ENCODE measurements at regions not wholly inside any gene's neighbourhood (a gene's known extent, or its start where the extent isn't known, plus 50 kb on each side); places are given as distances from the start of the nearest gene placed in this dataset.

DNA sequence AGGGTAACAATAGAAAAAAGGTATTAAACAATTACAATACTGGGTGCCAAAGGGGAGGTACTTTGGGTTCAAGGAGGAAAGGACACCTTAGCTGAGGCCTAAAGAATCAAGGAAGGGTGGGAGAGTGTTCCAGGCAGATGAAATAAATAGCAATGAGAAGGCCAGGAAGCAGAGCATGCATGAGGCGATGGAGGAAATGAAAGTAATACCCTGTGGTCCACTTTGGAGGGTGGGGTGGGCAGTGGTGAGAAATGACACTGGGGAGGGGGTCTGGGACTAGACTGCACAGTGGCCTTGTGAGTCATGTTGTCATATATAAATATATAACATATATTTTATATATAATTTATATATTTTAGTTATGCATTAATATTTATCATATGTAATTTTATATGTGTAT lies 55.9 kb downstream of the BHLHE40 start:
- no peaks in the 10 kb centered on the region for H3K4me1 ChIP-seq
- intact Hi-C loops (cut with DNase I): no loop called here
- no peaks in the 10 kb centered on the region for H3K36me3 ChIP-seq
- TF ChIP-seq POLR2AphosphoS5 (IDR thresholded peaks at IDR 0.05; ENCODE audit: insufficient read depth in 1 of 2, low read depth in 1 of 2) (no peak), POLR2A (IDR thresholded peaks at IDR 0.05) (no peak)
- TF ChIP-seq, protein P1, sequence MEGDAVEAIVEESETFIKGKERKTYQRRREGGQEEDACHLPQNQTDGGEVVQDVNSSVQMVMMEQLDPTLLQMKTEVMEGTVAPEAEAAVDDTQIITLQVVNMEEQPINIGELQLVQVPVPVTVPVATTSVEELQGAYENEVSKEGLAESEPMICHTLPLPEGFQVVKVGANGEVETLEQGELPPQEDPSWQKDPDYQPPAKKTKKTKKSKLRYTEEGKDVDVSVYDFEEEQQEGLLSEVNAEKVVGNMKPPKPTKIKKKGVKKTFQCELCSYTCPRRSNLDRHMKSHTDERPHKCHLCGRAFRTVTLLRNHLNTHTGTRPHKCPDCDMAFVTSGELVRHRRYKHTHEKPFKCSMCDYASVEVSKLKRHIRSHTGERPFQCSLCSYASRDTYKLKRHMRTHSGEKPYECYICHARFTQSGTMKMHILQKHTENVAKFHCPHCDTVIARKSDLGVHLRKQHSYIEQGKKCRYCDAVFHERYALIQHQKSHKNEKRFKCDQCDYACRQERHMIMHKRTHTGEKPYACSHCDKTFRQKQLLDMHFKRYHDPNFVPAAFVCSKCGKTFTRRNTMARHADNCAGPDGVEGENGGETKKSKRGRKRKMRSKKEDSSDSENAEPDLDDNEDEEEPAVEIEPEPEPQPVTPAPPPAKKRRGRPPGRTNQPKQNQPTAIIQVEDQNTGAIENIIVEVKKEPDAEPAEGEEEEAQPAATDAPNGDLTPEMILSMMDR (IDR thresholded peaks at IDR 0.05): no peak
- no peak overlapping the region for H3K4me3 ChIP-seq
- H3K27ac ChIP-seq: no peak overlapping the region
- H3K9me3 ChIP-seq: no peaks in the 10 kb centered on the region
- DNase-seq (ENCODE audit: extremely low spot score in 2 of 2): no peak
- no peaks in the 10 kb centered on the region for H3K27me3 ChIP-seq

DNA sequence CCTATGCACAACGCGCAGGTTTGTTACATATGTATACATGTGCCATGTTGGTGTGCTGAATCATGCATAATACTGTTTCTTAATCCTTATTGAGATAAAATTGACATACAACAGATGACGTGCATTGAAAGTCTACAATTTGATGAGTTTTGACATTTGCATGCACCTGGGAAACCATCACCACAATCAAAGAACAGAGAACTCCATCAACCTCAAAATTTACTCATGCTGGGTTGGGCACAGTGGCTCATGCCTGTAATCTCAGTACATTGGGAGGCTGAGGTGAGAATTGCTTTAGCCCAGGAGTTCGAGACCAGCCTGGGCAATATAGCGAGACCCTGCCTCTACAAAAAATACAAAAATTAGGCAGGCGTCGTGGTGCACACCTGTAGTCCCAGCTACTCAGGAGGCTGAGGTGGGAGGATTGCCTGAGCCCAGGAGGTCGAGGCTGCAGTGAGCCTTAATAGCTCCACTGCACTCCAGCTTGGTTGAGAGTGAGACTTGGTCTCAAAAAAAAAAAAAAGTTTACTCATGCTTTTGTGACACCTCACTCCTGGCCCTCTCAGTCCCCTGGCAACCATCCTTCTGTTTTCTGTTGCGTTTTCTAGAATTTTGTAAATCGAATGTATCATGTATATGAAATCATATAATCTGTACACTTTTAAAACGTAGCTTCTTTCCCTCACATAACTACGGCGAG lies 56.6 kb downstream of the BHLHE40 start:
- Histone ChIP-seq H3K4me3 (no peak overlapping the region), H3K27me3 (no peaks in the 10 kb centered on the region), H3K36me3 (no peaks in the 10 kb centered on the region), H3K9me3 (no peaks in the 10 kb centered on the region), H3K4me1 (no peaks in the 10 kb centered on the region), H3K27ac (no peak overlapping the region)
- TF ChIP-seq POLR2AphosphoS5 (IDR thresholded peaks at IDR 0.05; ENCODE audit: insufficient read depth in 1 of 2, low read depth in 1 of 2) (no peak), POLR2A (IDR thresholded peaks at IDR 0.05) (no peak)
- TF ChIP-seq, protein P1 (IDR thresholded peaks at IDR 0.05): no peak
- no peak for DNase-seq (ENCODE audit: extremely low spot score in 2 of 2)
- intact Hi-C loops (cut with DNase I): no loop called here

DNA sequence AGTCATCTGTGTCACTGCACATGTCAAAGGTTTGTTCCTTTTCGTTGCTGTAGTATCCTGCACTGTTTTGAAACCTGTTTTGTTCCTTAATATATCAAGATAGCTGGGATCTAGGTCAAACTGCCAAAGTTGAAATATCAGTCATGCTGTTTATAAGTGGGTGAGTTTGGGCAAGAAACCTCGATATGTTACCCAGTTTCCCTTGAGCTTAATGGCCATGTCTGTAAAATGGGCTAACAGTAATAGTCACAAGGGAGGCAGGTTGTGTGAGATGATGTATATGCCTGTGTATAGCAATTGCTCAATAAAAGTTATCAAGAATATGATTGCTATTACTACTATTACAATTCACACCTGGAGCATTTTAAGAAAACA lies 57.1 kb downstream of the BHLHE40 start:
- H3K4me3 ChIP-seq: no peak overlapping the region
- no peaks in the 10 kb centered on the region for H3K4me1 ChIP-seq
- TF ChIP-seq POLR2AphosphoS5 (IDR thresholded peaks at IDR 0.05; ENCODE audit: insufficient read depth in 1 of 2, low read depth in 1 of 2) (no peak), POLR2A (IDR thresholded peaks at IDR 0.05) (no peak)
- TF ChIP-seq, protein P1 (IDR thresholded peaks at IDR 0.05): no peak
- intact Hi-C loops (cut with DNase I): no loop called here
- H3K27ac ChIP-seq: no peak overlapping the region
- DNase-seq (ENCODE audit: extremely low spot score in 2 of 2): no peak
- H3K36me3 ChIP-seq: no peaks in the 10 kb centered on the region
- no peaks in the 10 kb centered on the region for H3K27me3 ChIP-seq
- H3K9me3 ChIP-seq: no peaks in the 10 kb centered on the region

DNA sequence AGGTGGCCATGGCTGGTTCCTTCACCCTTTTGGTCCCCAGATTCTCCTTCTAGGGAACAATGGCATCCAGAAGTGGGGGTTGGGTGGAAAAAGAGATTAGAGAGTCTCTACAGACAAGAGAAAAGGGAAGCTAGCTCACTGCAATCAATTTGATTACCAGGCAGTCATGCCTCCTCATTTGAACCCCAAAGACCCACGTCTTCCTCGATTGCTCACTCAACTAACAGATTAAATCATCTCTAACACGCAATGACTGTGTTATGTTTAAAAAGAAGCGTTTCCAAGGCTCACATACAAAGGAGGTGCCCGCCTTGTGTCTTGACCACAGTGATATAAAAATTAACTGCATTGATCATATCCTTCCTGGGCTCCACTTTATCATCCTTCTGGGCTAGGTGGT lies 57.6 kb downstream of the BHLHE40 start:
- H3K27me3 ChIP-seq: no peaks in the 10 kb centered on the region
- H3K36me3 ChIP-seq: no peaks in the 10 kb centered on the region
- H3K9me3 ChIP-seq: no peaks in the 10 kb centered on the region
- no peak for DNase-seq (ENCODE audit: extremely low spot score in 2 of 2)
- no peak for TF ChIP-seq POLR2A (IDR thresholded peaks at IDR 0.05)
- TF ChIP-seq, protein P1 (IDR thresholded peaks at IDR 0.05): no peak
- TF ChIP-seq POLR2AphosphoS5 (IDR thresholded peaks at IDR 0.05; ENCODE audit: insufficient read depth in 1 of 2, low read depth in 1 of 2): no peak
- intact Hi-C loops (cut with DNase I): no loop called here
- no peak overlapping the region for H3K27ac ChIP-seq
- no peak overlapping the region for H3K4me3 ChIP-seq
- H3K4me1 ChIP-seq: no peaks in the 10 kb centered on the region

DNA sequence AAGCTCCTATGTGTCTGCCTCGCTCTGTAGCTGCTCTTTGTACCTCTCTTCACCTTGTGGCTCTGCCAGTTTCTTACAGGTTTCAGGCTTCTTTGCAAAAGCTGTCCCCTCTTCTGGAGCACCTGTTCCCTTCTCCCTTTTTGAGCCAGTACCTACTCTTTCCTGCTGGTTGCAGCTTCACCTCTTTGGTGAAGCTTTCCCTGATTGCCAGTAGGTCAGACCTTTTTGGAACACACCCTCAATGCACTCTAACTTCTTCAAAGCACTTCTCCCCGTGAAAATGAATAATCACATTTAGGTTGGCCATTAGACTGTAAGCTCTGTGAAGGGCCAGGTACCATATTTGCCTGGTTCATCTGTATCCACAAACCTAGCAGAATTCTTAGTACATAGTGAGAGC lies 60.3 kb downstream of the BHLHE40 start:
- Histone ChIP-seq H3K4me1 (no peaks in the 10 kb centered on the region), H3K9me3 (no peaks in the 10 kb centered on the region), H3K27me3 (no peaks in the 10 kb centered on the region), H3K4me3 (no peak overlapping the region), H3K27ac (no peak overlapping the region), H3K36me3 (no peaks in the 10 kb centered on the region)
- intact Hi-C loops (cut with DNase I): no loop called here
- TF ChIP-seq POLR2A (IDR thresholded peaks at IDR 0.05) (no peak), POLR2AphosphoS5 (IDR thresholded peaks at IDR 0.05; ENCODE audit: insufficient read depth in 1 of 2, low read depth in 1 of 2) (no peak)
- TF ChIP-seq, protein P1 (IDR thresholded peaks at IDR 0.05): no peak
- no peak for DNase-seq (ENCODE audit: extremely low spot score in 2 of 2)
